Keratinocyte (primary cell): ENCODE measurements at regions not wholly inside any gene's neighbourhood (a gene's known extent, or its start where the extent isn't known, plus 50 kb on each side); places are given as distances from the start of the nearest gene placed in this dataset.

Source experiments
- DNase-seq: peaks from one replicate; pipeline ENCODE4 v3.0.0-alpha.2; 2011; ENCODE audit warnings: low read depth, missing footprints, low spot score
- FAIRE-seq: peaks from 2 replicates; lab custom pipeline; 2011; peaks lifted over from hg19 to GRCh38; lab: Jason Lieb, UNC
- H2AFZ ChIP-seq: 2 replicates; pipeline ENCODE4 v1.6.0; 2012; ENCODE audit warnings: low read length, control low read depth, inconsistent platforms; ENCODE audit not compliant: control insufficient read depth
- H3K27ac ChIP-seq: 2 replicates; pipeline ENCODE4 v1.5.1; 2011; ENCODE audit warnings: low read length; ENCODE audit not compliant: control insufficient read depth, insufficient read depth
- H3K27me3 ChIP-seq: 3 replicates; pipeline ENCODE4 v1.6.0; 2011; ENCODE audit warnings: low read length; ENCODE audit not compliant: control insufficient read depth, insufficient read depth; ENCODE audit errors: extremely low read depth
- H3K36me3 ChIP-seq, 2 experiments: 2 replicates in 1 of 2; 3 replicates in 1 of 2; pipeline ENCODE4 v1.5.1; 2011; ENCODE audit warnings: low read length in 2 of 2, mild to moderate bottlenecking in 1 of 2; ENCODE audit not compliant: control insufficient read depth in 2 of 2, insufficient read depth in 2 of 2; ENCODE audit errors: extremely low read depth in 1 of 2
- H3K4me1 ChIP-seq: 3 replicates; pipeline ENCODE4 v1.5.1; 2011; ENCODE audit warnings: low read length; ENCODE audit not compliant: control insufficient read depth, insufficient read depth; ENCODE audit errors: extremely low read depth
- H3K4me2 ChIP-seq: 3 replicates; pipeline ENCODE4 v1.6.0; 2011; ENCODE audit warnings: low read depth, low read length; ENCODE audit not compliant: control insufficient read depth, insufficient read depth; ENCODE audit errors: extremely low read depth
- H3K4me3 ChIP-seq, 3 experiments: fragments of 200-600 bp in 1 of 3; sonication (generic) in 1 of 3; 2 replicates in 2 of 3; 3 replicates in 1 of 3; pipeline ENCODE4 v1.5.1; 2011 to 2016; ENCODE audit warnings: low read length in 3 of 3, mild to moderate bottlenecking in 3 of 3, control low read depth in 2 of 3, inconsistent platforms in 1 of 3, low read depth in 1 of 3, mixed read lengths in 1 of 3, mixed run types in 1 of 3, moderate library complexity in 1 of 3; ENCODE audit not compliant: control insufficient read depth in 2 of 3, insufficient read depth in 2 of 3; ENCODE audit errors: extremely low read depth in 1 of 3
- H3K79me2 ChIP-seq: 2 replicates; pipeline ENCODE4 v1.6.0; 2012; ENCODE audit warnings: low read length; ENCODE audit not compliant: control insufficient read depth, insufficient read depth
- H3K9ac ChIP-seq: 3 replicates; pipeline ENCODE4 v1.6.0; 2011; ENCODE audit warnings: low read length; ENCODE audit not compliant: control insufficient read depth, insufficient read depth; ENCODE audit errors: extremely low read depth
- H3K9me1 ChIP-seq: 3 replicates; pipeline ENCODE4 v1.6.0; 2011; ENCODE audit warnings: low read length; ENCODE audit not compliant: control insufficient read depth, insufficient read depth; ENCODE audit errors: extremely low read depth
- H3K9me3 ChIP-seq: 2 replicates; pipeline ENCODE4 v1.5.1; 2012; ENCODE audit warnings: low read depth, low read length; ENCODE audit not compliant: control insufficient read depth
- H4K20me1 ChIP-seq: 3 replicates; pipeline ENCODE4 v1.6.0; 2011; ENCODE audit warnings: low read length; ENCODE audit not compliant: control insufficient read depth, insufficient read depth; ENCODE audit errors: extremely low read depth
- CTCF ChIP-seq, 3 experiments: IDR thresholded peaks in 1 of 3; conservative IDR thresholded peaks in 1 of 3; optimal IDR thresholded peaks in 1 of 3; 2 replicates in 2 of 3; 3 replicates in 1 of 3; pipeline versions ENCODE3 to v1.5.1; 2011; ENCODE audit warnings: low read length in 3 of 3, mild to moderate bottlenecking in 3 of 3, moderate library complexity in 2 of 3, control low read depth in 1 of 3, inconsistent platforms in 1 of 3; ENCODE audit not compliant: insufficient read depth in 2 of 3; ENCODE audit errors: extremely low read depth in 1 of 3
- EZH2 ChIP-seq: IDR thresholded peaks from one replicate; pipeline ENCODE4 v1.6.1; 2012; ENCODE audit warnings: inconsistent platforms, mild to moderate bottlenecking, low read length, moderate library complexity
- dilution Hi-C: fragments of 300-500 bp; cut with MboI; formaldehyde crosslinking; loops from one replicate; pipeline ENCODE4 v1.7.0; 2020; ENCODE audit warnings: low sequenced_read_pairs; ENCODE audit not compliant: extremely low pct_ligation_motif_present

- no peaks in the 10 kb centered on the region for H4K20me1 ChIP-seq
- no peak overlapping the region for H3K9ac ChIP-seq
- H3K9me1 ChIP-seq = no peaks in the 10 kb centered on the region
- no peak for TF ChIP-seq CTCF (optimal IDR thresholded peaks at IDR 0.05 in 1 of 3, IDR thresholded peaks at IDR 0.05 in 1 of 3, conservative IDR thresholded peaks at IDR 0.05 in 1 of 3; ENCODE audit: extremely low read depth in 1 of 3, insufficient read depth in 2 of 3, low read length in 3 of 3)
- no peak for TF ChIP-seq EZH2
- FAIRE-seq (no peak), DNase-seq (no peak)
- peaks cover 2% of the 10 kb centered on the region for H3K9me3 ChIP-seq
- dilution Hi-C loops = no loop called here
- no peaks in the 10 kb centered on the region for H3K27me3 ChIP-seq
- H3K27ac ChIP-seq = no peak overlapping the region
- H3K4me1 ChIP-seq = no peaks in the 10 kb centered on the region
- no peak overlapping the region for H2AFZ ChIP-seq
- no peak overlapping the region for H3K4me3 ChIP-seq
- H3K4me2 ChIP-seq = no peak overlapping the region
- no peaks in the 10 kb centered on the region for H3K36me3 ChIP-seq
- no peaks in the 10 kb centered on the region for H3K79me2 ChIP-seq
These were observed 286.8 kb downstream of the CRLF2 start for GRCh38 chrX:925652-926061.

DNA sequence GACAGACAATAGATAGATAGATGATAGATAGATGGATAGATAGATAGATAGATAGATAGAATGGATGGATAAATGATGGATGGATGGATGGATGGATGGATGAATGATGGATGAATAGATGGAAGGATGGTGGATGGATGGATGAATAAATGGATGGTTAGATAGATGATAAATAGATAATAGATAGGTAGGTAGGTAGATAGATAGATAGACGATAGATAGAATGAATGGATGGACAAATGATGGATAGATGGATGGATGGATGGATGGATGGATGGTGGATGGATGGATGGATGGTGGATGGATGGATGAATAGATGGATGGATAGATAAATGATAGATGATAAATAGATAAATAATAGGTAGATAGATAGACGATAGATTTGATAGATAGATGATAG is 287.4 kb downstream of the CRLF2 start:
- DNase-seq = no peak
- dilution Hi-C loops = no loop called here

More for the DNA sequence above, 287.4 kb downstream of the CRLF2 start:
- H3K9me3 ChIP-seq = peaks cover 2% of the 10 kb centered on the region
- no peak overlapping the region for H3K4me3 ChIP-seq
- H2AFZ ChIP-seq = no peak overlapping the region
- H3K9ac ChIP-seq = no peak overlapping the region
- TF ChIP-seq CTCF (optimal IDR thresholded peaks at IDR 0.05 in 1 of 3, IDR thresholded peaks at IDR 0.05 in 1 of 3, conservative IDR thresholded peaks at IDR 0.05 in 1 of 3; ENCODE audit: extremely low read depth in 1 of 3, insufficient read depth in 2 of 3, low read length in 3 of 3) (no peak), EZH2 (no peak)
- H3K27me3 ChIP-seq = no peaks in the 10 kb centered on the region
- no peaks in the 10 kb centered on the region for H3K79me2 ChIP-seq
- H3K4me2 ChIP-seq = no peak overlapping the region
- no peaks in the 10 kb centered on the region for H4K20me1 ChIP-seq
- FAIRE-seq = no peak
- no peaks in the 10 kb centered on the region for H3K4me1 ChIP-seq
- no peaks in the 10 kb centered on the region for H3K36me3 ChIP-seq
- no peak overlapping the region for H3K27ac ChIP-seq
- no peaks in the 10 kb centered on the region for H3K9me1 ChIP-seq
